Fibroblast of pulmonary artery (primary cell): ENCODE measurements at regions not wholly inside any gene's neighbourhood (a gene's known extent, or its start where the extent isn't known, plus 50 kb on each side); places are given as distances from the start of the nearest gene placed in this dataset.

Experiments used
- DNase-seq: peaks from one replicate; pipeline ENCODE4 v3.0.0-alpha.2; 2010; ENCODE audit warnings: low read depth
- H3K4me3 ChIP-seq: replicated peaks from 2 replicates; pipeline ENCODE4 v1.5.1; 2011; ENCODE audit warnings: low read depth, mild to moderate bottlenecking, control low read depth, low read length, moderate library complexity
- TF ChIP-seq, protein P1 (sequence below): IDR thresholded peaks from 2 replicates; pipeline ENCODE4 v1.5.1; 2011; ENCODE audit warnings: mild to moderate bottlenecking, control low read depth, low read length, inconsistent platforms; ENCODE audit errors: missing control alignments

DNA sequence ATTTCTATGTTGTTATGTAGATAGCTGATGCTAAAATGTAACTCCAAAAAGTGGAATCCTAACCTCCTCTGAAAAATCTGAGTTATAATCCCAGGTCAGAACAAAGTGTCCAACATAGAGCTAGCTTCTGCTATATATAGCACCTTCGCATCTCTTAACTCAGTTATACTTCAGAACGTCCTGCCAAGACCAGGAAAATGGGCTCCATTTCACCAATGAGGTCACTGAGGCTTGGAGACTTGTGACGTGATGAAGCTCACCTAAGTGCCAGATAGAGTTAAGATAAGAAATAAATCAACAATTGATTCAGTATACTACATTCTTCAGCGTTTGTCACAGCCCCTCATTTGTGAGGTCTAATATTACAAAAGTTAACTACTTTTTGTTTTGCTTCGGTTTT, 88.8 kb downstream of the KCTD12 start:
- TF ChIP-seq, protein P1, sequence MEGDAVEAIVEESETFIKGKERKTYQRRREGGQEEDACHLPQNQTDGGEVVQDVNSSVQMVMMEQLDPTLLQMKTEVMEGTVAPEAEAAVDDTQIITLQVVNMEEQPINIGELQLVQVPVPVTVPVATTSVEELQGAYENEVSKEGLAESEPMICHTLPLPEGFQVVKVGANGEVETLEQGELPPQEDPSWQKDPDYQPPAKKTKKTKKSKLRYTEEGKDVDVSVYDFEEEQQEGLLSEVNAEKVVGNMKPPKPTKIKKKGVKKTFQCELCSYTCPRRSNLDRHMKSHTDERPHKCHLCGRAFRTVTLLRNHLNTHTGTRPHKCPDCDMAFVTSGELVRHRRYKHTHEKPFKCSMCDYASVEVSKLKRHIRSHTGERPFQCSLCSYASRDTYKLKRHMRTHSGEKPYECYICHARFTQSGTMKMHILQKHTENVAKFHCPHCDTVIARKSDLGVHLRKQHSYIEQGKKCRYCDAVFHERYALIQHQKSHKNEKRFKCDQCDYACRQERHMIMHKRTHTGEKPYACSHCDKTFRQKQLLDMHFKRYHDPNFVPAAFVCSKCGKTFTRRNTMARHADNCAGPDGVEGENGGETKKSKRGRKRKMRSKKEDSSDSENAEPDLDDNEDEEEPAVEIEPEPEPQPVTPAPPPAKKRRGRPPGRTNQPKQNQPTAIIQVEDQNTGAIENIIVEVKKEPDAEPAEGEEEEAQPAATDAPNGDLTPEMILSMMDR: no peak
- no peak for DNase-seq
- no peak overlapping the region for H3K4me3 ChIP-seq

DNA sequence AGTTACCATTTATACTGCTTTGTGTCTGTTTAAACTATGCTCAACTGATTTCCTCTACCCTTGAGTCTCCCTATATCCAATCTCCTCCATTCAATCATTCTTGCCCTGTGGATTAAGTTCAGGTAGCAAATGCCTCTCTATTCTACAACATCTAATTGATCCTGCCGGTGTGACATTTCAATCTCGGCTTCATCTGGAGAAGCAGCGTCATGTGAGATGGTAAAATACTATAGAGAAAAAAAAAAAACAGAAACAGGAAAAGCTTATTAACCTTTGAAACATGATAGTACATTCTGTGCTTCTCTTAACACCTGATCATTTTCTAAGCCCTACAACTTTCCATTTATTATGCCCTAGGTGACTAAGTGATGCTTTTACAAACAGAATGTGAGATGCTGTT, 89.4 kb downstream of the KCTD12 start:
- DNase-seq: no peak
- TF ChIP-seq, protein P1: no peak
- H3K4me3 ChIP-seq: no peak overlapping the region

DNA sequence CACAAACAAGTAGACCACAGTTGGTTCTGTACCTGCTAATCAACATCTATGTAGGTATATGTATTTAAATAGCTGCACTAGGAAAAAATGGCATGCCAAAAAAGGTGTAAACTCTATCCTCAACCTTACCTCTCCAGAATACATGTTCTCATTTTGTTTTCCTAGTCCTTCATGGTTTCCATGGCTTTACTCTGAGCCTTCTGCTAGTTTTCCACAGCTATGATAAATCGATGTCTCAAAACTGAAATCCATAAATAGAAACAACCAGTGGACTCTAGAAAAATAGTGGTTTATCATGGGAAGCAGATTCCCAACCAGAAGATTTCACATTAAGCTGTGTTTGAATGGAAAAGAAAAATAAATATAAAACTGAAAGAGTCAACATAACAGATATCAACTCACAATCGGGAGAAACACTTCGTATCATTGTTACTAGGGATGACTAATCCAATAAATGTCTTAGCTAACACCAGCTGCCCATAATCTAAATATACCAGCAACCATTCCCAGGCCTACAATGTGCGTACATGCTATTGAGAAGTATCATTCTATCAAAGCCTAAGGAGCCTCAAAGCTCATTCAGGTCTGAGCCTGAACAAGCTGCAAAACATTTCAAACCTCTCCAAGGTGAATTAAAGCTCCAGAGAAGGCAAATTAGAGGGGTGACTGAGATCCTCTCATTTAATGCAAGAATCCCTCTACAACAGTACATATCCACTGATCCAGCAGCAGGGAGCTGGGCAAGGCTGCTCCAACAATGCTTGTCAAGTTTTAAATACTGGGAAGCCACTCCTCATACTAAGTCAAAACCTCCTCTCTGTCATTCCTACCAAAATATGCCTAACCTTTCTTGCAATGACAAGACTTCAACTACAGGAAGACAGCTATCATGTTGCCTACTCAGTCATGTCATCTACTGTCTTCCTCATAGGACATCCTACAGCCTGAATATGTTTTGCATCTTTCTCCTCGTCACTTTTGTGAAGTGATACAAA, 90.2 kb downstream of the KCTD12 start:
- TF ChIP-seq, protein P1: no peak
- peak; percentile 29 for DNase-seq
- no peak overlapping the region for H3K4me3 ChIP-seq

DNA sequence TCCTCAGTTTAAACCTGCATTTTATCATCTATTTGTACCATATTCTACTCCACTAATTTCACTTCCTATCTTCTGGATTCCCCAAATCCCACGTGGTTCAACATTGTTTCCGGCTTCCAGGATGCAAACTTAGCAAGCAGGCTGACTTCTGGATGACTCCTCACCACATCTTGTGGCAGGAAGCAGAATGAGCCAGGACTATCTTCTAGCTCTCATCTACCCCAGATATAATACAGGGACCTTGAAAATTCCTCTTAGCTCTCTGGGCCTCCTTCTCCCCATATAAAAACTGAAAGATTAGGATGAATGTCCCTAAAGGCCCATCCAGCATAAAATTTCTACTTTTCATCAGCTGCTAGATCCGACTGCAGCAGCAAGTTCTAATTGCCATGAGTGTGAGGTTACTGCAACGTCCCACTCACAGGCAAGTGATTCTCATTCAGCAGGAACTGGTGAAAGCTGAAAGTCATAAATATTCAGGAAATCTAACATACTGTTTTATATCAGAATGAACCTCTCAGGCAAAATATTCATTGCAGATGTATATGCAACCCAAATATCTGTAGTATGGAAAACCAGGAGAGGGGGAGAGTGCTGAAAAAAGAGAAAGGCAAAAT, 93.4 kb downstream of the KCTD12 start:
- TF ChIP-seq, protein P1: peak; percentile 25
- DNase-seq: peak; percentile 80
- no peak overlapping the region for H3K4me3 ChIP-seq

DNA sequence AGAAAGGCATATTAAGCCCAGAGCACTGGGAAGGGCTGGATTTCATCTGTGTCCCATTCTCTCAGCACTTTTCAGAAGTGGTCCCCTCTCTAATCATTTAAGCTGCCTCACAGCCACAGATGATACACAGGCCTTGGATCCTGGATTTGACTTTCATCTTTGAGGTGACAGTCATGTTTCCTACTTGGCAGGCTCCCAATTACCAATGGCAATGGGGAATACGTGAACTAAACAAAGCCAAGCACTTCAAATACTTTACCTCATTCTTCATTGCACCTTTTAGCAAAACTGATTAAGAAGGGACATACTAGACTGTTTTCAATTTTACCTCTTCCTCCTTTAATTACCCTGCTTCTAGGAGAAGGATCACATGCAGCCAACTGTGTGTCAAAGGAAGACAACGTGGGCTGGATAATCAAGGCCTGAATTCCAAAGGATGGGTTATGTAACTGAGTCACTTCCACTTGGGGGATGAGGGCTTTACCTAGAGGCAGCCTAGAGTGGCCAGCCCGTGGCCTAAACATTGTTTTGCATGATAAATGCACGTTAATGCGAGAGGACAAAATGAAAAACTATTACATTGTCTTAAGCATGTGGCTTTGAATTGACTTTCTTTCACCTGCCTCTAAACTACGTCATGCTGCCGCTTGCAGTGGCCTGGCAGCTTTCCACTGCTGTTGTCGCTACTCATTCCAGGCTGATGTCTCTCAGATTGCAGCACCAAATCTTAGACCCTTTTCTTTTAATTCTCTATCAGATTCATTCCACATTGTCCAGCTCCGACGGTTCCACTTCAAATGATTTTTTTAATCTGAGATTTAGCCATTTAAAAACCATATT, 95.0 kb downstream of the KCTD12 start:
- H3K4me3 ChIP-seq: no peak overlapping the region
- peak; percentile 22 for DNase-seq
- TF ChIP-seq, protein P1: no peak

DNA sequence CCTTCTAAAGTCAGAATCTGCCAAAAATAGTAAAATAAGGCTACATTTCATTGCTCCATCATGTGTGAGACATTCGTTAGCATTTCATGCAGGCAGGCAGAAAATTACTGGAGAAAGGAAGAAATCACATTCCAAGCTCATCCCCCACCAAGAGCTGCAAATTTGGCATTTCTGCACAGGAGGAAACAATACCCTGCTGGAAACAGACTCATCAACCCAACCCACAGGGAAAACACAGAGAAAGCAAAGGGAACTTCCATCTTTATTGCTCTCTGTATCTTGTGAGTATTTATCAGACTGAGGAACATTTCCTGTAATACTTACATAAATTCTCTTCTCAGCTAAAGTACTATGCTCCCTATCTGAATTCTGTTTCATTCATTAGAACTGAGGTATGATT, 95.7 kb downstream of the KCTD12 start:
- TF ChIP-seq, protein P1: no peak
- H3K4me3 ChIP-seq: no peak overlapping the region
- DNase-seq: peak; percentile 51
